Fibroblast of villous mesenchyme (primary cell): ENCODE measurements at regions not wholly inside any gene's neighbourhood (a gene's known extent, or its start where the extent isn't known, plus 50 kb on each side); places are given as distances from the start of the nearest gene placed in this dataset.

Source experiments
- DNase-seq: peaks from one replicate; pipeline ENCODE4 v3.0.0-alpha.2; 2010; ENCODE audit warnings: low read depth
- H3K4me3 ChIP-seq: 2 replicates; pipeline ENCODE4 v1.5.1; 2011; ENCODE audit warnings: low read depth, mild to moderate bottlenecking, low read length
- TF ChIP-seq, protein P1 (sequence below): IDR thresholded peaks from 2 replicates; pipeline ENCODE4 v1.5.1; 2012; ENCODE audit warnings: low read depth, mild to moderate bottlenecking, low read length; ENCODE audit not compliant: insufficient read depth

DNA sequence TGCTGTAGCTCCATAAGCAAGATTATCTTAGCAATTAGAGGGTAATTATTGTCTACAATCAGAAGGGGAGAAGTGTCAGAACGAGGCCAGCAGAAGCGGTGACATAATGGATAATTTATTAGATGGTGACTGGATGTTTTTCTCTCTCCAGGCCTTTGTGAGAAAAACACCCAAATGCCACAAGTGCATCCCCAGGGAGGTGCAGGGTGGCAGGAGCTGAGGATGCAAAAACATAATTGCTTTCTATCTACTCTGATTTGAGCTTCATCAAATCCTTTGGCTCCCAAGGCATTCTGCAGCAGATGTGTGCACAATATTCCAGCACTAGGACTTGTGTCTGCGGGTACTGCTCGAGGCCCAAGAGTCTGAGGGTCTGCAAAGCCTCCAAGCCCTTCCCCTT, 220.1 kb upstream of the SERP2 start:
- TF ChIP-seq, protein P1, sequence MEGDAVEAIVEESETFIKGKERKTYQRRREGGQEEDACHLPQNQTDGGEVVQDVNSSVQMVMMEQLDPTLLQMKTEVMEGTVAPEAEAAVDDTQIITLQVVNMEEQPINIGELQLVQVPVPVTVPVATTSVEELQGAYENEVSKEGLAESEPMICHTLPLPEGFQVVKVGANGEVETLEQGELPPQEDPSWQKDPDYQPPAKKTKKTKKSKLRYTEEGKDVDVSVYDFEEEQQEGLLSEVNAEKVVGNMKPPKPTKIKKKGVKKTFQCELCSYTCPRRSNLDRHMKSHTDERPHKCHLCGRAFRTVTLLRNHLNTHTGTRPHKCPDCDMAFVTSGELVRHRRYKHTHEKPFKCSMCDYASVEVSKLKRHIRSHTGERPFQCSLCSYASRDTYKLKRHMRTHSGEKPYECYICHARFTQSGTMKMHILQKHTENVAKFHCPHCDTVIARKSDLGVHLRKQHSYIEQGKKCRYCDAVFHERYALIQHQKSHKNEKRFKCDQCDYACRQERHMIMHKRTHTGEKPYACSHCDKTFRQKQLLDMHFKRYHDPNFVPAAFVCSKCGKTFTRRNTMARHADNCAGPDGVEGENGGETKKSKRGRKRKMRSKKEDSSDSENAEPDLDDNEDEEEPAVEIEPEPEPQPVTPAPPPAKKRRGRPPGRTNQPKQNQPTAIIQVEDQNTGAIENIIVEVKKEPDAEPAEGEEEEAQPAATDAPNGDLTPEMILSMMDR, result no peak
- no peak overlapping the region for H3K4me3 ChIP-seq
- DNase-seq, result no peak

DNA sequence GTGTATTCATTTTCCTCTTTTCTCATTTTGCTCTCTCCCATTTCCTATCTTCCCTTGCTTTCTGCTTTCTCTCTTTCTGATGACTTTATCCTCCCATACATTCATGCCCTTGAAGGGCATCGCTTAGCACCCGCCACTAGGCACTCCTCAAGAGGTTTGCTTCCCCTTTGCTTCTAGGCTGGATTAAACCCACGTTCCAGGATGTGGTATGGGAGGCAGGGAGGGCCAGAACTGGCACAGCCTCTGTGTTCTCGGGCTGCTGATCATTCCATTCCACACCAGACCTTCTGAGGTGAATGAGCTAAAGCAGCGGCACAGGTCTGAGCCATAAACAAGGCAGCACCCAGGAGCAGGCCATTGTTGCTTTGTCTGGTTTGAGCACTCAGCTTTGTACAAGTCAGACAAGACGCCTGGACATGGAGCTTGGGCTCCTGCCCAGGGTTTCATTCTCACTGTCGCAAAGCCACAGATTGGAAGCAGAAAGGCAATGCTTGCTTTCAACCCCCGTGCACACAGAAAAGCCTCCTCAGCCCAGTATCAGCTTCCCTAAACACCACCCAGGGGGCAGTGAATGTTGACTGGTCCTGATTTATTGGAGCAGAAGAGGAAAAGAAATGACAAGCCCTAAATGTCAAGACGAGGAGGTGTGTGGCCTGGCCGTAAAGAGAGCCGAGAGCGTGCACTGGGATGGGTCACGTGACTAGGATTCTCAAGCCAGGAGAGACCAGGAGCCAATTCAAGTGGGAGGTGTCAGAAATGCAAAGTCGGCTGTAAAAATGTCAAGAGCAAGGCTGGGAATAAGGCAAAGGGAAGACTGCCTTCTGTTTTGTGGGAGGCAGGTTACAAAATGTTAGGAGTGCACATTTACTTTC, 218.0 kb upstream of the SERP2 start:
- peak; percentile 84 for DNase-seq
- H3K4me3 ChIP-seq, result peak overlapping the region; percentile 13
- TF ChIP-seq, protein P1, result no peak

DNA sequence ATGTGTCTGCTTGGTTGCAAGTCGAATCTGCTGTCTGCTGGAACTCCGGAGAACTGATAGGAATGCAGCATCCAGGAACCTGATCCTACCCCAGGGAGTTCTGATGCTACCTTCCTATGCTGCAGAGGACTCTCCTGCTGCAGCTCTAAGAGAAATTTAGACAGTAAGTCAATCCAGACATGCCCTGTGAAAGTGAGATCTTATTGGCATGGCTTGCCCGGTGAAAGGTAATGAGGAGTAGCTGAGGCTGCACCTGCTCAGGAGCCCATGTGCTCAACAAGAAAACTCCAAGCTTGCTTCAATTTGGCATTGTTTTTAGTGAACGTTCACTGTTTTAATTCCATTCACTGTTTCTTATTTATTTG, 217.3 kb upstream of the SERP2 start:
- TF ChIP-seq, protein P1, result no peak
- no peak overlapping the region for H3K4me3 ChIP-seq
- no peak for DNase-seq

DNA sequence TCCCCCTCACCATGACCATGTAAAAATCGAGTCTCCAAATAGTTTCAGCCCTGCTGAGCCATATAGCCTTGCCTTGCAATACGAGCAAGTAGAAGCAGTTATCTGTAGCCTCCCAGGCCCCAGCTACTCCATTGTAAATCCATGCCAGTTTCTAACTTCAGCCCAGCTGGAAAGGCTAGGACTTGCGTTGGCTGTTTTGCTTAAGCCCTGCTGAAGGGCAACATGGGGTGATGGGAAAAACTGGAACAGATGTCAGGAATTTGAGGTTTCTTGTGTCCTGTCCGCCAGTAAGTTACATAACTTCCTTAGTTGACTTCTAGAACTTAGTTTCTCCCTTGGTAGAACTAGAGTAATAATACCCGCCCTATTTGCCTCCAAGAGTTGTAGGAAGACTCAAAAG, 216.0 kb upstream of the SERP2 start:
- TF ChIP-seq, protein P1, result no peak
- no peak overlapping the region for H3K4me3 ChIP-seq
- DNase-seq, result peak; percentile 44

DNA sequence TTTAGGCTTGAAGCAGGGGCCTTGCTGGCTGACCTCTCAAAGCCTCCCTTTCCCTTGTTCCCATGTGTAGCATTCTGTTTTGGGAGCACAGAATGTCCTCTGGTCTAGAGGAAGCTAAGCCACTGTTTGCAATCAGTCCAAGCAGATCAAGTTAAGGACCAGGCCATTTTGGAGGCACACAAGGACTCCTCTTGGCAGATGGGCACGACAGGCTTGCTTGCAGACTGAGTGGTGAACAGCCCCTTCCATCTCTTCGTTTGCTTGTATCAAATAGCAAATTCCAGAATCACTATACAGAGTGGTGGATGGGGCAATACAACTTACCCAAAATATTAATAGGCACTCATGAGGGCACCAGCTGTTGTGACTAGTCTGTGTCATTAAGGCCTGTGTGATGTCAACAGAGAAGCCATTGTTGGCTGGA, 215.5 kb upstream of the SERP2 start:
- no peak for DNase-seq
- no peak overlapping the region for H3K4me3 ChIP-seq
- TF ChIP-seq, protein P1, result no peak

DNA sequence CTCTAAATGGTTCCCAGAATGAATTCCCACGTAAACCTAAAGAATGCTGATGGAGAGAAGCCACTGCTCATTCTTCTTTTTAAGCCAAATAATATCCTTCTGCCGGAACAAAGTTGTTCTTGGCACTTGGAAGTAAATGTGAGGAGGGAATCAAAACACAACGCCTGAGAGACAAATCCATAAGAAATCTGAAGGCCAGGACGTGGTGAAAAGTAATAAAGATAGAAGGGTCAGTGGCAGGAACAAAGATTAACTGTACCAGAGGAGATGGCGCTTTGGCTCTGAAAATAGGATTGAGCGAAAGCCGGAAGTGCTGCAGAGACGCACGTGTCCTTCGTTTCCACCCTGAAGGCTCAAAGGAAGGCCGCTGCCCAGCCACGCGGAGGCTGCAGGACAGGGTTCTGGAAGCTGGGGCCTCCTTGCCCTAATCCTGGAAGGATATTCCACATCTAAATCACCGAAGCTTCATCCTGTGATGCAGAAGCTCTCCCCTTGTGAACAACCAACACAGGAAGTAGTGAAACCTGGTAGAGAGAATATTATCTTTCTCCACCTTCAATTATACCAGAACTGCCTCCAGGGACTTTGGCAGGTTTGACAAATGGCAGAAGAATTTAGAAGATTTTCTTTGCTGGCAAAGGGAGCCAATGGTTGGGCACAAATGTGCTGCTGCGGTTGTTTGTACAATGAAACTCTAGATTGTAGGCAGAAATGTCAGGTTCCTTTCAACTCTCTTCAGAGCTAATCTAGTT, 214.6 kb upstream of the SERP2 start:
- no peak overlapping the region for H3K4me3 ChIP-seq

More for the DNA sequence above, 214.6 kb upstream of the SERP2 start:
- peak; percentile 63 for DNase-seq
- TF ChIP-seq, protein P1, result no peak
